EL (cell line): ENCODE measurements at regions not wholly inside any gene's neighbourhood (a gene's known extent, or its start where the extent isn't known, plus 50 kb on each side); places are given as distances from the start of the nearest gene placed in this dataset.

ENCODE experiments used
- DNase-seq: peaks from one replicate; pipeline ENCODE4 v3.0.0-alpha.2; 2016

- no peak for DNase-seq
These were observed 254.7 kb downstream of the KLF12 start for GRCh38 chr13:73879346-73880015.

GRCh38 chr13:73877399-73877798 is 256.8 kb downstream of the KLF12 start:
- DNase-seq, result no peak

- peak; percentile 19 for DNase-seq
These were observed 257.9 kb downstream of the KLF12 start for GRCh38 chr13:73876323-73876722.

- DNase-seq, result no peak
These were observed 260.0 kb downstream of the KLF12 start for GRCh38 chr13:73873940-73874830.

- peak; percentile 15 for DNase-seq
These were observed 261.8 kb downstream of the KLF12 start for GRCh38 chr13:73872397-73872796.

GRCh38 chr13:73870970-73871935 is 263.0 kb downstream of the KLF12 start:
- peak; percentile 85 for DNase-seq

- DNase-seq, result no peak
These were observed 264.0 kb downstream of the KLF12 start for GRCh38 chr13:73870036-73870741.

- no peak for DNase-seq
These were observed 269.2 kb downstream of the KLF12 start for GRCh38 chr13:73865027-73865426.

GRCh38 chr13:73861136-73861535 is 273.1 kb downstream of the KLF12 start:
- DNase-seq, result no peak

GRCh38 chr13:73860501-73860900 is 273.7 kb downstream of the KLF12 start:
- no peak for DNase-seq

GRCh38 chr13:73859841-73860240 is 274.4 kb downstream of the KLF12 start:
- no peak for DNase-seq

GRCh38 chr13:73857106-73857505 is 277.1 kb downstream of the KLF12 start:
- no peak for DNase-seq

- DNase-seq, result no peak
These were observed 283.1 kb downstream of the KLF12 start for GRCh38 chr13:73851104-73851503.

- no peak for DNase-seq
These were observed 283.9 kb downstream of the KLF12 start for GRCh38 chr13:73850104-73850873.

GRCh38 chr13:73849292-73849691 is 284.9 kb downstream of the KLF12 start:
- peak; percentile 49 for DNase-seq

GRCh38 chr13:73844986-73845385 is 289.2 kb downstream of the KLF12 start:
- DNase-seq, result peak; percentile 23

- no peak for DNase-seq
These were observed 291.6 kb downstream of the KLF12 start for GRCh38 chr13:73842626-73843025.

- DNase-seq, result no peak
These were observed 292.0 kb downstream of the KLF12 start for GRCh38 chr13:73842184-73842583.

- DNase-seq, result no peak
These were observed 297.1 kb downstream of the KLF12 start for GRCh38 chr13:73837147-73837546.

GRCh38 chr13:73835138-73835721 is 299.0 kb downstream of the KLF12 start:
- peak; percentile 54 for DNase-seq
